Loucy (cell line): ENCODE measurements at regions not wholly inside any gene's neighbourhood (a gene's known extent, or its start where the extent isn't known, plus 50 kb on each side); places are given as distances from the start of the nearest gene placed in this dataset.

ENCODE experiments used
- EZH2phosphoT487 ChIP-seq: fragments of 200-600 bp; IDR thresholded peaks from 2 replicates; pipeline ENCODE4 v1.6.1; 2018; ENCODE audit warnings: antibody characterized with exemption, mild to moderate bottlenecking, moderate library complexity, borderline replicate concordance
- TF ChIP-seq, protein P1 (sequence below): fragments of 200-600 bp; sonication (generic); conservative IDR thresholded peaks from 2 replicates; pipeline ENCODE4 v1.5.1; 2014; ENCODE audit warnings: mild to moderate bottlenecking, antibody characterized with exemption, low read length

- TF ChIP-seq, protein P1, sequence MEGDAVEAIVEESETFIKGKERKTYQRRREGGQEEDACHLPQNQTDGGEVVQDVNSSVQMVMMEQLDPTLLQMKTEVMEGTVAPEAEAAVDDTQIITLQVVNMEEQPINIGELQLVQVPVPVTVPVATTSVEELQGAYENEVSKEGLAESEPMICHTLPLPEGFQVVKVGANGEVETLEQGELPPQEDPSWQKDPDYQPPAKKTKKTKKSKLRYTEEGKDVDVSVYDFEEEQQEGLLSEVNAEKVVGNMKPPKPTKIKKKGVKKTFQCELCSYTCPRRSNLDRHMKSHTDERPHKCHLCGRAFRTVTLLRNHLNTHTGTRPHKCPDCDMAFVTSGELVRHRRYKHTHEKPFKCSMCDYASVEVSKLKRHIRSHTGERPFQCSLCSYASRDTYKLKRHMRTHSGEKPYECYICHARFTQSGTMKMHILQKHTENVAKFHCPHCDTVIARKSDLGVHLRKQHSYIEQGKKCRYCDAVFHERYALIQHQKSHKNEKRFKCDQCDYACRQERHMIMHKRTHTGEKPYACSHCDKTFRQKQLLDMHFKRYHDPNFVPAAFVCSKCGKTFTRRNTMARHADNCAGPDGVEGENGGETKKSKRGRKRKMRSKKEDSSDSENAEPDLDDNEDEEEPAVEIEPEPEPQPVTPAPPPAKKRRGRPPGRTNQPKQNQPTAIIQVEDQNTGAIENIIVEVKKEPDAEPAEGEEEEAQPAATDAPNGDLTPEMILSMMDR = no peak
- TF ChIP-seq EZH2phosphoT487 = no peak
Observed at GRCh38 chr11:26134053-26134452, 197.9 kb upstream of the ANO3 start.
